HepG2 (cell line): ENCODE measurements at regions not wholly inside any gene's neighbourhood (a gene's known extent, or its start where the extent isn't known, plus 50 kb on each side); places are given as distances from the start of the nearest gene placed in this dataset.

ENCODE experiments used
- CREB1 ChIP-seq, 2 experiments: fragments of 450-650 bp in 1 of 2; IDR thresholded peaks; 2 replicates each; pipeline ENCODE4 v1.6.1; 2016 to 2017; ENCODE audit warnings: control low read depth in 1 of 2, mild to moderate bottlenecking in 1 of 2, missing compliant biosample characterization in 1 of 2, missing genetic modification characterization in 1 of 2
- DMAP1 ChIP-seq: IDR thresholded peaks from 2 replicates; pipeline ENCODE4 v1.6.1; 2016
- EED ChIP-seq: sonication (generic); formaldehyde crosslinking; IDR thresholded peaks from 2 replicates; pipeline ENCODE4 v1.5.0; 2020; ENCODE audit warnings: mild to moderate bottlenecking, missing genetic modification reagents
- HHEX ChIP-seq: IDR thresholded peaks from 2 replicates; pipeline ENCODE4 v1.6.1; 2016; ENCODE audit warnings: control low read depth
- MATR3 ChIP-seq: sonication (generic); formaldehyde crosslinking; IDR thresholded peaks from 2 replicates; pipeline ENCODE4 v1.4.0; 2020; ENCODE audit warnings: missing genetic modification reagents
- MTF2 ChIP-seq: sonication (generic); formaldehyde crosslinking; IDR thresholded peaks from 2 replicates; pipeline ENCODE4 v1.5.0; 2020; ENCODE audit warnings: missing genetic modification reagents, borderline replicate concordance
- NFKBIZ ChIP-seq: IDR thresholded peaks from 2 replicates; pipeline ENCODE4 v1.6.1; 2018; ENCODE audit warnings: missing genetic modification reagents, missing compliant biosample characterization
- POLR2A ChIP-seq, 2 experiments: IDR thresholded peaks; 2 replicates each; pipeline ENCODE4 v1.6.1; 2011; ENCODE audit warnings: low read depth in 2 of 2, low read length in 2 of 2, mild to moderate bottlenecking in 1 of 2, moderate library complexity in 1 of 2; ENCODE audit not compliant: insufficient read depth in 1 of 2
- SALL1 ChIP-seq: sonication (generic); formaldehyde crosslinking; IDR thresholded peaks from 2 replicates; pipeline ENCODE4 v1.8.0; 2022; ENCODE audit warnings: mild to moderate bottlenecking, missing genetic modification reagents
- SIN3B ChIP-seq: fragments of 150-350 bp; IDR thresholded peaks from 2 replicates; pipeline ENCODE4 v1.6.1; 2014; ENCODE audit warnings: low read length
- ZNF205 ChIP-seq: IDR thresholded peaks from 2 replicates; pipeline ENCODE4 v1.6.1; 2018; ENCODE audit warnings: missing biosample characterization, missing genetic modification reagents
- ZNF235 ChIP-seq: sonication (generic); formaldehyde crosslinking; IDR thresholded peaks from 2 replicates; pipeline ENCODE4 v1.8.1; 2023; ENCODE audit warnings: mild to moderate bottlenecking, missing genetic modification reagents, borderline replicate concordance
- ZNF614 ChIP-seq: IDR thresholded peaks from 2 replicates; pipeline ENCODE4 v1.6.1; 2018; ENCODE audit warnings: missing biosample characterization, missing genetic modification reagents, inconsistent platforms, borderline replicate concordance
- ZNF850 ChIP-seq: sonication (generic); formaldehyde crosslinking; conservative IDR thresholded peaks from 2 replicates; pipeline ENCODE4 v1.9.0; 2021; ENCODE audit warnings: mild to moderate bottlenecking, missing genetic modification reagents
- ZNF879 ChIP-seq: sonication (generic); formaldehyde crosslinking; IDR thresholded peaks from 2 replicates; pipeline ENCODE4 v1.8.1; 2023; ENCODE audit warnings: missing genetic modification reagents
- TF ChIP-seq, protein P1 (sequence below): sonication (generic); formaldehyde crosslinking; IDR thresholded peaks from 2 replicates; pipeline ENCODE4 v1.5.1; 2020; ENCODE audit warnings: mild to moderate bottlenecking, missing genetic modification reagents, moderate library complexity
- TF ChIP-seq, protein P2 (sequence below): sonication (generic); formaldehyde crosslinking; IDR thresholded peaks from 2 replicates; pipeline ENCODE4 v1.4.0; 2020; ENCODE audit warnings: missing genetic modification reagents
- TF ChIP-seq, protein P3 (sequence below): sonication (generic); formaldehyde crosslinking; IDR thresholded peaks from 2 replicates; pipeline ENCODE4 v1.8.1; 2023; ENCODE audit warnings: mild to moderate bottlenecking, missing genetic modification reagents, borderline replicate concordance
- TF ChIP-seq, protein P4 (sequence below): sonication (generic); formaldehyde crosslinking; IDR thresholded peaks from 2 replicates; pipeline ENCODE4 v1.4.0; 2020; ENCODE audit warnings: missing genetic modification reagents, borderline replicate concordance
- TF ChIP-seq, protein P5 (sequence below): sonication (generic); formaldehyde crosslinking; IDR thresholded peaks from 2 replicates; pipeline ENCODE4 v1.5.0; 2020; ENCODE audit warnings: mild to moderate bottlenecking, missing genetic modification reagents, moderate library complexity

DNA sequence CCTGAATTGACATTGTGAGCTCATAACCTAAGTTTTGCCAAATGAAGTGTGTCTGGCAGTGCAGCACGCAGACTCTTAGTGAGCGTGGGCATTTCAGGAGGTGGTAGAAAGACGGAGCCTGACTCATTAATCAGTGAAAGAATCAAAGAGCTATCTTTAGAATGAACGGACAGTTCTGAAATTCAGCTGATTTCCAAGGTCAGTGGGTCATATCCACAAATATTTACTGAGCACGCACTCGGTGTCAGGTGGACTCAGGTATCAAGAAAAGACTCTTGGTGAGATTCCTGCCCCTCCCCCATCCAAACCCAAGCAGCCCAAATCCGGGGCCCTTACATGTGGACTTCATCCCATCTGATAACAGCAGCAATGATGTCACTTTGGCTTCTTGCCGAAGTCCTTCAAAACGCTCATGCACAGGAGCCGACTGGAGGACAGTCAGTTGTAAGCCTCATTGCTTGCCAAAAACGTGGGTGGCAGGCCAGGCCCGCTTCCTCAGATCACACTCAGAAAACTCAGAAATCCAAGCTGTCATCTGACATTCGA, 185.8 kb downstream of the HS3ST3A1 start (continued):
- TF ChIP-seq, protein P1, sequence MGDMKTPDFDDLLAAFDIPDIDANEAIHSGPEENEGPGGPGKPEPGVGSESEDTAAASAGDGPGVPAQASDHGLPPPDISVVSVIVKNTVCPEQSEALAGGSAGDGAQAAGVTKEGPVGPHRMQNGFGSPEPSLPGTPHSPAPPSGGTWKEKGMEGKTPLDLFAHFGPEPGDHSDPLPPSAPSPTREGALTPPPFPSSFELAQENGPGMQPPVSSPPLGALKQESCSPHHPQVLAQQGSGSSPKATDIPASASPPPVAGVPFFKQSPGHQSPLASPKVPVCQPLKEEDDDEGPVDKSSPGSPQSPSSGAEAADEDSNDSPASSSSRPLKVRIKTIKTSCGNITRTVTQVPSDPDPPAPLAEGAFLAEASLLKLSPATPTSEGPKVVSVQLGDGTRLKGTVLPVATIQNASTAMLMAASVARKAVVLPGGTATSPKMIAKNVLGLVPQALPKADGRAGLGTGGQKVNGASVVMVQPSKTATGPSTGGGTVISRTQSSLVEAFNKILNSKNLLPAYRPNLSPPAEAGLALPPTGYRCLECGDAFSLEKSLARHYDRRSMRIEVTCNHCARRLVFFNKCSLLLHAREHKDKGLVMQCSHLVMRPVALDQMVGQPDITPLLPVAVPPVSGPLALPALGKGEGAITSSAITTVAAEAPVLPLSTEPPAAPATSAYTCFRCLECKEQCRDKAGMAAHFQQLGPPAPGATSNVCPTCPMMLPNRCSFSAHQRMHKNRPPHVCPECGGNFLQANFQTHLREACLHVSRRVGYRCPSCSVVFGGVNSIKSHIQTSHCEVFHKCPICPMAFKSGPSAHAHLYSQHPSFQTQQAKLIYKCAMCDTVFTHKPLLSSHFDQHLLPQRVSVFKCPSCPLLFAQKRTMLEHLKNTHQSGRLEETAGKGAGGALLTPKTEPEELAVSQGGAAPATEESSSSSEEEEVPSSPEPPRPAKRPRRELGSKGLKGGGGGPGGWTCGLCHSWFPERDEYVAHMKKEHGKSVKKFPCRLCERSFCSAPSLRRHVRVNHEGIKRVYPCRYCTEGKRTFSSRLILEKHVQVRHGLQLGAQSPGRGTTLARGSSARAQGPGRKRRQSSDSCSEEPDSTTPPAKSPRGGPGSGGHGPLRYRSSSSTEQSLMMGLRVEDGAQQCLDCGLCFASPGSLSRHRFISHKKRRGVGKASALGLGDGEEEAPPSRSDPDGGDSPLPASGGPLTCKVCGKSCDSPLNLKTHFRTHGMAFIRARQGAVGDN (CRISPR knock-in tag), result peak; percentile 68
- no peak for TF ChIP-seq ZNF850 (CRISPR knock-in tag)
- TF ChIP-seq, protein P2, sequence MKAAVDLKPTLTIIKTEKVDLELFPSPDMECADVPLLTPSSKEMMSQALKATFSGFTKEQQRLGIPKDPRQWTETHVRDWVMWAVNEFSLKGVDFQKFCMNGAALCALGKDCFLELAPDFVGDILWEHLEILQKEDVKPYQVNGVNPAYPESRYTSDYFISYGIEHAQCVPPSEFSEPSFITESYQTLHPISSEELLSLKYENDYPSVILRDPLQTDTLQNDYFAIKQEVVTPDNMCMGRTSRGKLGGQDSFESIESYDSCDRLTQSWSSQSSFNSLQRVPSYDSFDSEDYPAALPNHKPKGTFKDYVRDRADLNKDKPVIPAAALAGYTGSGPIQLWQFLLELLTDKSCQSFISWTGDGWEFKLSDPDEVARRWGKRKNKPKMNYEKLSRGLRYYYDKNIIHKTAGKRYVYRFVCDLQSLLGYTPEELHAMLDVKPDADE, result no peak
- TF ChIP-seq, protein P3, sequence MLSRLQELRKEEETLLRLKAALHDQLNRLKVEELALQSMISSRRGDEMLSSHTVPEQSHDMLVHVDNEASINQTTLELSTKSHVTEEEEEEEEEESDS (CRISPR knock-in tag), result 0 out of 2 replicates have a peak, but pooled peaks have one; percentile 57
- no peak for TF ChIP-seq MATR3
- peak; percentile 82 for TF ChIP-seq ZNF205 (CRISPR knock-in tag)
- no peak for TF ChIP-seq EED (CRISPR knock-in tag)
- TF ChIP-seq DMAP1 (CRISPR knock-in tag), result 0 out of 2 replicates have a peak, but pooled peaks have one; percentile 38
- no peak for TF ChIP-seq ZNF879 (CRISPR knock-in tag)
- no peak for TF ChIP-seq HHEX (CRISPR knock-in tag)
- no peak for TF ChIP-seq ZNF235 (CRISPR knock-in tag)
- no peak for TF ChIP-seq SIN3B
- TF ChIP-seq, protein P4, sequence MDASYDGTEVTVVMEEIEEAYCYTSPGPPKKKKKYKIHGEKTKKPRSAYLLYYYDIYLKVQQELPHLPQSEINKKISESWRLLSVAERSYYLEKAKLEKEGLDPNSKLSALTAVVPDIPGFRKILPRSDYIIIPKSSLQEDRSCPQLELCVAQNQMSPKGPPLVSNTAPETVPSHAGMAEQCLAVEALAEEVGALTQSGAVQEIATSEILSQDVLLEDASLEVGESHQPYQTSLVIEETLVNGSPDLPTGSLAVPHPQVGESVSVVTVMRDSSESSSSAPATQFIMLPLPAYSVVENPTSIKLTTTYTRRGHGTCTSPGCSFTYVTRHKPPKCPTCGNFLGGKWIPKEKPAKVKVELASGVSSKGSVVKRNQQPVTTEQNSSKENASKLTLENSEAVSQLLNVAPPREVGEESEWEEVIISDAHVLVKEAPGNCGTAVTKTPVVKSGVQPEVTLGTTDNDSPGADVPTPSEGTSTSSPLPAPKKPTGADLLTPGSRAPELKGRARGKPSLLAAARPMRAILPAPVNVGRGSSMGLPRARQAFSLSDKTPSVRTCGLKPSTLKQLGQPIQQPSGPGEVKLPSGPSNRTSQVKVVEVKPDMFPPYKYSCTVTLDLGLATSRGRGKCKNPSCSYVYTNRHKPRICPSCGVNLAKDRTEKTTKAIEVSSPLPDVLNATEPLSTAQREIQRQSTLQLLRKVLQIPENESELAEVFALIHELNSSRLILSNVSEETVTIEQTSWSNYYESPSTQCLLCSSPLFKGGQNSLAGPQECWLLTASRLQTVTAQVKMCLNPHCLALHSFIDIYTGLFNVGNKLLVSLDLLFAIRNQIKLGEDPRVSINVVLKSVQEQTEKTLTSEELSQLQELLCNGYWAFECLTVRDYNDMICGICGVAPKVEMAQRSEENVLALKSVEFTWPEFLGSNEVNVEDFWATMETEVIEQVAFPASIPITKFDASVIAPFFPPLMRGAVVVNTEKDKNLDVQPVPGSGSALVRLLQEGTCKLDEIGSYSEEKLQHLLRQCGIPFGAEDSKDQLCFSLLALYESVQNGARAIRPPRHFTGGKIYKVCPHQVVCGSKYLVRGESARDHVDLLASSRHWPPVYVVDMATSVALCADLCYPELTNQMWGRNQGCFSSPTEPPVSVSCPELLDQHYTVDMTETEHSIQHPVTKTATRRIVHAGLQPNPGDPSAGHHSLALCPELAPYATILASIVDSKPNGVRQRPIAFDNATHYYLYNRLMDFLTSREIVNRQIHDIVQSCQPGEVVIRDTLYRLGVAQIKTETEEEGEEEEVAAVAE (CRISPR knock-in tag), result no peak
- TF ChIP-seq CREB1 (IDR thresholded peaks at IDR 0.05), result no peak
- TF ChIP-seq CREB1 (CRISPR knock-in tag; IDR thresholded peaks at IDR 0.05), result peak; percentile 49; the same call in 1 of the 2 replicates
- peak; percentile 97 for TF ChIP-seq SALL1 (CRISPR knock-in tag)
- no peak; the same call in 1 of the 2 replicates for TF ChIP-seq NFKBIZ (CRISPR knock-in tag)
- no peak for TF ChIP-seq MTF2 (CRISPR knock-in tag)
- TF ChIP-seq POLR2A (IDR thresholded peaks at IDR 0.05; ENCODE audit: insufficient read depth in 1 of 2, low read depth in 2 of 2, low read length in 2 of 2), result no peak
- TF ChIP-seq ZNF614 (CRISPR knock-in tag), result peak; percentile 40; the same call in 1 of the 2 replicates
- TF ChIP-seq, protein P5, sequence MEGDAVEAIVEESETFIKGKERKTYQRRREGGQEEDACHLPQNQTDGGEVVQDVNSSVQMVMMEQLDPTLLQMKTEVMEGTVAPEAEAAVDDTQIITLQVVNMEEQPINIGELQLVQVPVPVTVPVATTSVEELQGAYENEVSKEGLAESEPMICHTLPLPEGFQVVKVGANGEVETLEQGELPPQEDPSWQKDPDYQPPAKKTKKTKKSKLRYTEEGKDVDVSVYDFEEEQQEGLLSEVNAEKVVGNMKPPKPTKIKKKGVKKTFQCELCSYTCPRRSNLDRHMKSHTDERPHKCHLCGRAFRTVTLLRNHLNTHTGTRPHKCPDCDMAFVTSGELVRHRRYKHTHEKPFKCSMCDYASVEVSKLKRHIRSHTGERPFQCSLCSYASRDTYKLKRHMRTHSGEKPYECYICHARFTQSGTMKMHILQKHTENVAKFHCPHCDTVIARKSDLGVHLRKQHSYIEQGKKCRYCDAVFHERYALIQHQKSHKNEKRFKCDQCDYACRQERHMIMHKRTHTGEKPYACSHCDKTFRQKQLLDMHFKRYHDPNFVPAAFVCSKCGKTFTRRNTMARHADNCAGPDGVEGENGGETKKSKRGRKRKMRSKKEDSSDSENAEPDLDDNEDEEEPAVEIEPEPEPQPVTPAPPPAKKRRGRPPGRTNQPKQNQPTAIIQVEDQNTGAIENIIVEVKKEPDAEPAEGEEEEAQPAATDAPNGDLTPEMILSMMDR (CRISPR knock-in tag), result peak; percentile 33; the same call in 1 of the 2 replicates
